PFSK-1 (cell line): ENCODE measurements at regions not wholly inside any gene's neighbourhood (a gene's known extent, or its start where the extent isn't known, plus 50 kb on each side); places are given as distances from the start of the nearest gene placed in this dataset.

ENCODE experiments used
- FOXP2 ChIP-seq: optimal IDR thresholded peaks from 2 replicates; pipeline ENCODE3; 2011; ENCODE audit warnings: borderline replicate concordance, control low read depth, inconsistent platforms; ENCODE audit not compliant: insufficient read depth; ENCODE audit errors: extremely low read length, extremely low read depth
- POLR2AphosphoS5 ChIP-seq: IDR thresholded peaks from 2 replicates; pipeline ENCODE4 v1.6.1; 2012; ENCODE audit warnings: low read depth, mild to moderate bottlenecking, control low read depth, low read length, moderate library complexity
- SIN3A ChIP-seq: IDR thresholded peaks from 2 replicates; pipeline ENCODE4 v1.6.1; 2012; ENCODE audit warnings: mild to moderate bottlenecking, low read length, moderate library complexity, borderline replicate concordance; ENCODE audit not compliant: insufficient read depth
- TAF1 ChIP-seq: IDR thresholded peaks from 2 replicates; pipeline ENCODE4 v1.6.1; 2012; ENCODE audit warnings: low read length, control low read depth, borderline replicate concordance; ENCODE audit not compliant: insufficient read depth
- TF ChIP-seq, protein P1 (sequence below), 2 experiments: IDR thresholded peaks; 2 replicates each; pipeline versions ENCODE4 v1.6.1 to v1.8.0; 2011 to 2012; ENCODE audit warnings: low read depth in 2 of 2, low read length in 2 of 2, control low read depth in 1 of 2, inconsistent platforms in 1 of 2, mild to moderate bottlenecking in 1 of 2, moderate library complexity in 1 of 2; ENCODE audit not compliant: insufficient read depth in 1 of 2

DNA sequence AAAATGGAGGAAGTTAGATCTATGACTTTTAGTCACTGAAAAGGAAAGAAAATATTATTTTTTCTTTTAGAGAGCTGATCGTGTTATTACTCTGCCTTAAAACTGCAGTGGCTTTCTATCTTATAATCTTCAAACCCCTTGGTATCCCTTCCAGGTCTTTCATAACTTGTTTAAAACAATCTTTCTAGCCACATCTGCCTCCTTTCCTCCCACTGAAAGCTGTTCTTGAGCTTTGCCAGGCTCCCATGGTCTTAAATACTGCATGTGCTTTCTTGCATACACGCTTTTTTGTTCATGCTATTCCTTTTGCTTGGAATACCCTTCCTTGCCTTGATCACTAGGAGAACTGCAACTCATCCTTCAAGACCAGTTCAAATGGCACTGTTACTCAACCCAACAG, 65.9 kb upstream of the GADD45A start:
- no peak for TF ChIP-seq TAF1
- TF ChIP-seq FOXP2 = no peak
- TF ChIP-seq POLR2AphosphoS5 = no peak
- TF ChIP-seq, protein P1, sequence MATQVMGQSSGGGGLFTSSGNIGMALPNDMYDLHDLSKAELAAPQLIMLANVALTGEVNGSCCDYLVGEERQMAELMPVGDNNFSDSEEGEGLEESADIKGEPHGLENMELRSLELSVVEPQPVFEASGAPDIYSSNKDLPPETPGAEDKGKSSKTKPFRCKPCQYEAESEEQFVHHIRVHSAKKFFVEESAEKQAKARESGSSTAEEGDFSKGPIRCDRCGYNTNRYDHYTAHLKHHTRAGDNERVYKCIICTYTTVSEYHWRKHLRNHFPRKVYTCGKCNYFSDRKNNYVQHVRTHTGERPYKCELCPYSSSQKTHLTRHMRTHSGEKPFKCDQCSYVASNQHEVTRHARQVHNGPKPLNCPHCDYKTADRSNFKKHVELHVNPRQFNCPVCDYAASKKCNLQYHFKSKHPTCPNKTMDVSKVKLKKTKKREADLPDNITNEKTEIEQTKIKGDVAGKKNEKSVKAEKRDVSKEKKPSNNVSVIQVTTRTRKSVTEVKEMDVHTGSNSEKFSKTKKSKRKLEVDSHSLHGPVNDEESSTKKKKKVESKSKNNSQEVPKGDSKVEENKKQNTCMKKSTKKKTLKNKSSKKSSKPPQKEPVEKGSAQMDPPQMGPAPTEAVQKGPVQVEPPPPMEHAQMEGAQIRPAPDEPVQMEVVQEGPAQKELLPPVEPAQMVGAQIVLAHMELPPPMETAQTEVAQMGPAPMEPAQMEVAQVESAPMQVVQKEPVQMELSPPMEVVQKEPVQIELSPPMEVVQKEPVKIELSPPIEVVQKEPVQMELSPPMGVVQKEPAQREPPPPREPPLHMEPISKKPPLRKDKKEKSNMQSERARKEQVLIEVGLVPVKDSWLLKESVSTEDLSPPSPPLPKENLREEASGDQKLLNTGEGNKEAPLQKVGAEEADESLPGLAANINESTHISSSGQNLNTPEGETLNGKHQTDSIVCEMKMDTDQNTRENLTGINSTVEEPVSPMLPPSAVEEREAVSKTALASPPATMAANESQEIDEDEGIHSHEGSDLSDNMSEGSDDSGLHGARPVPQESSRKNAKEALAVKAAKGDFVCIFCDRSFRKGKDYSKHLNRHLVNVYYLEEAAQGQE (IDR thresholded peaks at IDR 0.05; ENCODE audit: insufficient read depth in 1 of 2, low read depth in 2 of 2, low read length in 2 of 2) = no peak
- no peak for TF ChIP-seq SIN3A

DNA sequence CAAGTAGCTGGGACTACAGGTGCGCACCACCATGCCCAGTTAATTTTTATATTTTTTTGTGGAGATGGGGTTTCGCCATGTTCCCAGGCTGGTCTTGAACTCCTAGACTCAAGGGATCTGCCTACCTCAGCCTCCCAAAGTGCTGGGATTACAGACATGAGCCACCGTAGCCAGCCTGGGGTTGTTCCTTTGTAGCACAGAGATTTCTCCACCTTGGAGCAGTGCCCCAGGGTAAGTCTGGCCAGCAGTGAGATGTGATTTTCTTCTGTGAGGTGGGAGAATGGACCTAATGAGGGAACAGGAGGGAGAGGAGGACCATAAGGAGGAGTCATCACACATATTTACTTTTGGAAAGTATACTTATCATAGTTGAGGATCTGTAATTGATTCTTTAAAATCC, 61.1 kb upstream of the GADD45A start:
- TF ChIP-seq, protein P1 (IDR thresholded peaks at IDR 0.05; ENCODE audit: insufficient read depth in 1 of 2, low read depth in 2 of 2, low read length in 2 of 2) = no peak
- TF ChIP-seq POLR2AphosphoS5 = no peak
- no peak for TF ChIP-seq TAF1
- TF ChIP-seq SIN3A = no peak
- TF ChIP-seq FOXP2 = no peak

DNA sequence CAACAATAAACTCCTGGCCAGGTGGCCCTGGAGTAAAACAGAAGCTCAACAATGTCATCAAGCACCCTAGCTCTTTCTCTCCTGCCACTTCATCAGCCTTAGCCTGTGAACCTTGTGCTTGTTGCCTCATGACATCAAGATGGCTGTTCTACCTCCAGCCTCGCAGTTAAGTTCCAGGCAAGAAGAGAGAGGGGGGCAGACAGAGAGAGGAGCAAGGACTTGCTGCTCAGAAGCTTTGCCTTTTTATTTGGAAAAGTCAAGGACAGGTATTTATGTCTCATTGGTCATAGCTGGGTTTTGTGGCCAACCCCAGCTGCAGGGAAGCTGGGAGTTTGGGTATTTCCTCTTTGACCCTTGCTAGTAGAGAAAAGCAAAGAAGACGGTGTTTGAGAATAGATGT, 60.3 kb upstream of the GADD45A start:
- TF ChIP-seq POLR2AphosphoS5 (no peak), FOXP2 (no peak), SIN3A (no peak)
- TF ChIP-seq, protein P1 (IDR thresholded peaks at IDR 0.05; ENCODE audit: insufficient read depth in 1 of 2, low read depth in 2 of 2, low read length in 2 of 2) = no peak

DNA sequence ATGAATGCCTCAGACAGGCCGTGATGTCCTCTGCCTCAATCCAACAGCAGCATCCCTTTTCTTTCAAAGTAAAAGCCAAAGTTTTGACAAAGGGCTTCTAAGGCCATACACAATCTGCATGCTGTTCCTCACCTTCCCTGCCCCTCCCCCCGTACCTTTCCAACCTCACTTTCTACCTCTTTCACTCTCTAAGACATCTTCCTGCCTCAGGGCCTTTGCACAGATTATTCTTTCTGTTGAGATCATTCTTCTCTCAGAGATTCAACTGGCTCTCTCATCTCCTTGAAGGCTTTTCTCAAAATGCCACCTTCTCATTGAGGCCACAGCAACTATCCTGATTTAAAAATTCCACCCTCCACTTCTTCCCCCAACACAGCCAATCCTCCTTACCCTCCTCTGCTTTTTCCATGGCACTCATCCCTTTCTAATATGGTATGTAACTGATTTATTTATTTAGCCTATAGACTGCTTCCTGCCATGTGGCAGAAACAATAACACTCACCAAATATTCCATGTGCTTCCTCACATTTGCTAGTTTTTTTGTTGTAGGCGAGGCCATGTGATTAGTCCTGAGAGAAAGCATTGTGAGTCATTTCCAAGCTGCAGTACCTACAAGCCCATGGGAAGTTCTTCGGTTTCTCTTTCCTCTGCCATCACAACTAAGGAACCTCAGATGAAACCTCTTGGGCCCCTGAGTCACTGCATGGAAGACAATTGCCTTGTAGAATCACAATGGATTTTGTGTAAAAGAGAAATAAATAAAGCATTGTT, 58.7 kb upstream of the GADD45A start:
- TF ChIP-seq, protein P1 (IDR thresholded peaks at IDR 0.05; ENCODE audit: insufficient read depth in 1 of 2, low read depth in 2 of 2, low read length in 2 of 2) = no peak
- TF ChIP-seq SIN3A (0 out of 2 replicates have a peak, but pooled peaks have one; percentile 51), TAF1 (no peak), FOXP2 (no peak)

DNA sequence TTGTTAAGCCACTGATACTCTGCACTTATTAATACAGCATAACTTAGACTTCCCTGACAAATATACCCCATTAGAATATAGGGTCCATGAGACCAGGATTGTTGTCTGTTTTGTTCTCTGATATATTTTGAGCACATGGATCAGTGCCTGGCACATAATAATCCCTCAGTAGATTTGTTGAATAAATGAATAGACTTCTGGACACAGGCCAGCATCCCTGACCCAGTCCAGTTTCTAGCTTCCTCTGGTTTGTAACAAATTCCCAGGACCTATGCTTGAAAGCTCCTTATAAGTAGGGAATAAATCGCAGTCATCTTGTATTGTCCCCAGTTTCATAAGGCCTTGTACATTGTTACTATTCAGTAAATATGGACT, 58.2 kb upstream of the GADD45A start:
- TF ChIP-seq SIN3A (no peak), TAF1 (no peak), FOXP2 (no peak), POLR2AphosphoS5 (no peak)
- TF ChIP-seq, protein P1 (IDR thresholded peaks at IDR 0.05; ENCODE audit: insufficient read depth in 1 of 2, low read depth in 2 of 2, low read length in 2 of 2) = no peak
